HCT116 (cell line): ENCODE measurements at regions not wholly inside any gene's neighbourhood (a gene's known extent, or its start where the extent isn't known, plus 50 kb on each side); places are given as distances from the start of the nearest gene placed in this dataset.

Source experiments
- ATAC-seq: fragments of 200-7000 bp; cut with Tn5 transposase; 2 replicates; pipeline ENCODE4 v1.9.1; 2020; ENCODE audit warnings: mild to moderate bottlenecking, moderate library complexity
- BruUV-seq: library from RNA; stranded (reverse); fragments of 400-500 nt; replicated peaks from 2 replicates; lab custom pipeline; 2021; lab: Mats Ljungman, UMichigan
- CTCF ChIA-PET: fragments of 300-600 bp; sonication (Branson Sonifier 250); formaldehyde crosslinking; loops from one replicate; lab custom pipeline; 2021; ENCODE audit warnings: antibody characterized with exemption; lab: Charles Lee
- POLR2A ChIA-PET: fragments of 300-600, 350-600 bp; sonication (Branson Sonifier 250); formaldehyde crosslinking; loops from one replicate; lab custom pipeline; 2021; ENCODE audit warnings: antibody characterized with exemption; lab: Charles Lee
- RAD21 ChIA-PET, 2 experiments: fragments of 300-600 bp; sonication (Branson Sonifier 250); formaldehyde crosslinking; loops; one replicate each; lab custom pipeline; 2023; ENCODE audit warnings: low total read pairs in 2 of 2; ENCODE audit not compliant: uncharacterized antibody in 2 of 2, unreplicated experiment in 2 of 2, low non-redundant PET in 1 of 2; lab: Charles Lee
- DNase-seq: peaks from one replicate; pipeline ENCODE4 v3.0.0-alpha.2; 2010; ENCODE audit warnings: low read depth, low spot score
- H2AFZ ChIP-seq: fragments of 200-600 bp; shearing (Covaris generic), sonication (generic); 2 replicates; pipeline ENCODE4 v1.6.1; 2017; ENCODE audit warnings: low read depth, mixed run types, mixed read lengths, antibody characterized with exemption, low read length; ENCODE audit not compliant: poor library complexity, severe bottlenecking
- H3K27ac ChIP-seq: 2 replicates; pipeline ENCODE4 v1.5.1; 2012; ENCODE audit warnings: low read depth, low read length
- H3K27me3 ChIP-seq: fragments of 200-600 bp; sonication (generic); 2 replicates; pipeline ENCODE4 v1.6.1; 2016; ENCODE audit warnings: mixed run types, low read length, mixed read lengths; ENCODE audit not compliant: insufficient read depth
- H3K36me3 ChIP-seq, 2 experiments: fragments of 200-500 bp in 1 of 2; fragments of 200-600 bp in 1 of 2; sonication (Bioruptor generic) in 1 of 2; sonication (generic) in 1 of 2; 2 replicates each; pipeline versions ENCODE4 v1.5.1 to v1.6.1; 2014 to 2016; ENCODE audit warnings: low read length in 2 of 2, inconsistent platforms in 1 of 2, mixed read lengths in 1 of 2, mixed run types in 1 of 2; ENCODE audit not compliant: insufficient read depth in 2 of 2, control insufficient read depth in 1 of 2
- H3K4me1 ChIP-seq, 2 experiments: fragments of 200-600 bp in 1 of 2; sonication (generic) in 1 of 2; 2 replicates each; pipeline versions ENCODE4 v1.5.1 to v1.6.1; 2012 to 2017; ENCODE audit warnings: low read length in 2 of 2, inconsistent platforms in 1 of 2, mild to moderate bottlenecking in 1 of 2, mixed read lengths in 1 of 2, mixed run types in 1 of 2, moderate library complexity in 1 of 2; ENCODE audit not compliant: insufficient read depth in 2 of 2, control insufficient read depth in 1 of 2
- H3K4me2 ChIP-seq: fragments of 200-600 bp; sonication (generic); 2 replicates; pipeline ENCODE4 v1.6.1; 2017; ENCODE audit warnings: mixed run types, low read length, mixed read lengths
- H3K4me3 ChIP-seq, 2 experiments: fragments of 200-600 bp in 1 of 2; sonication (generic) in 1 of 2; replicated peaks in 1 of 2; 2 replicates each; pipeline ENCODE4 v1.5.1; 2011 to 2016; ENCODE audit warnings: low read length in 2 of 2, control low read depth in 1 of 2, low read depth in 1 of 2, mild to moderate bottlenecking in 1 of 2, mixed read lengths in 1 of 2, mixed run types in 1 of 2
- H3K79me2 ChIP-seq: fragments of 200-600 bp; sonication (generic); 2 replicates; pipeline ENCODE4 v1.6.1; 2017; ENCODE audit warnings: mild to moderate bottlenecking, mixed run types, low read length, moderate library complexity, mixed read lengths; ENCODE audit not compliant: insufficient read depth
- H3K9ac ChIP-seq: fragments of 200-600 bp; sonication (generic); 2 replicates; pipeline ENCODE4 v1.6.1; 2016; ENCODE audit warnings: low read length, mixed read lengths
- H3K9me2 ChIP-seq: fragments of 200-600 bp; sonication (generic), shearing (Covaris generic); 2 replicates; pipeline ENCODE4 v1.6.1; 2017; ENCODE audit warnings: mixed run types, mild to moderate bottlenecking, moderate library complexity; ENCODE audit not compliant: insufficient read depth
- H3K9me3 ChIP-seq, 2 experiments: fragments of 200-500 bp in 1 of 2; fragments of 200-600 bp in 1 of 2; sonication (Bioruptor generic) in 1 of 2; sonication (generic) in 1 of 2; 2 replicates each; pipeline ENCODE4 v1.6.1; 2014 to 2017; ENCODE audit warnings: low read length in 2 of 2, mixed read lengths in 2 of 2, inconsistent platforms in 1 of 2, low read depth in 1 of 2, mild to moderate bottlenecking in 1 of 2, mixed run types in 1 of 2, moderate library complexity in 1 of 2; ENCODE audit not compliant: control insufficient read depth in 1 of 2, insufficient read depth in 1 of 2
- H4K20me1 ChIP-seq: fragments of 200-600 bp; sonication (generic), shearing (Covaris generic); 2 replicates; pipeline ENCODE4 v1.6.1; 2017; ENCODE audit warnings: mixed run types, mild to moderate bottlenecking, moderate library complexity; ENCODE audit not compliant: insufficient read depth
- CBX3 ChIP-seq: IDR thresholded peaks from 2 replicates; pipeline ENCODE4 v1.6.1; 2012; ENCODE audit warnings: low read depth
- CEBPB ChIP-seq: IDR thresholded peaks from 2 replicates; pipeline ENCODE4 v1.6.1; 2012; ENCODE audit warnings: low read depth
- EGR1 ChIP-seq: IDR thresholded peaks from 2 replicates; pipeline ENCODE4 v1.6.1; 2012; ENCODE audit warnings: low read depth
- ELF1 ChIP-seq: IDR thresholded peaks from 2 replicates; pipeline ENCODE4 v1.6.1; 2012; ENCODE audit warnings: low read depth, borderline replicate concordance
- EZH2 ChIP-seq: fragments of 200-600 bp; sonication (generic); IDR thresholded peaks from 2 replicates; pipeline ENCODE4 v1.6.1; 2017; ENCODE audit warnings: antibody characterized with exemption, mixed run types
- EZH2phosphoT487 ChIP-seq: fragments of 200-600 bp; IDR thresholded peaks from 2 replicates; pipeline ENCODE4 v1.6.1; 2018; ENCODE audit warnings: antibody characterized with exemption, borderline replicate concordance
- FOSL1 ChIP-seq: IDR thresholded peaks from 2 replicates; pipeline ENCODE4 v1.6.1; 2012; ENCODE audit warnings: low read depth
- JUND ChIP-seq: IDR thresholded peaks from 2 replicates; pipeline ENCODE4 v1.6.1; 2012
- POLR2A ChIP-seq: IDR thresholded peaks from 2 replicates; pipeline ENCODE4 v1.7.0; 2011; ENCODE audit warnings: borderline replicate concordance; ENCODE audit not compliant: insufficient read depth, insufficient read length; ENCODE audit errors: extremely low read depth
- SRF ChIP-seq: IDR thresholded peaks from 2 replicates; pipeline ENCODE4 v1.6.1; 2012; ENCODE audit warnings: low read depth
- TCF7L2 ChIP-seq: IDR thresholded peaks from 2 replicates; pipeline ENCODE4 v1.7.0; 2011; ENCODE audit warnings: borderline replicate concordance, inconsistent platforms; ENCODE audit not compliant: insufficient read depth, insufficient read length; ENCODE audit errors: extremely low read depth
- YY1 ChIP-seq: IDR thresholded peaks from 2 replicates; pipeline ENCODE4 v1.6.1; 2011; ENCODE audit warnings: low read length, low read depth, moderate library complexity, mild to moderate bottlenecking; ENCODE audit not compliant: insufficient replicate concordance; ENCODE audit errors: extremely low read depth
- ZNF274 ChIP-seq: fragments of 200-500 bp; sonication (Bioruptor generic); IDR thresholded peaks from 2 replicates; pipeline ENCODE4 v1.6.1; 2014; ENCODE audit warnings: mild to moderate bottlenecking, low read depth, low read length, inconsistent platforms
- intact Hi-C: fragments of 100-400 bp; cut with micrococcal nuclease; formaldehyde crosslinking; loops from 2 replicates; pipeline ENCODE4 v1.10.0; 2022
- TF ChIP-seq, protein P1 (sequence below): IDR thresholded peaks from 2 replicates; pipeline ENCODE4 v1.6.1; 2012
- TF ChIP-seq, protein P2 (sequence below): IDR thresholded peaks from 2 replicates; pipeline ENCODE4 v1.6.1; 2012; ENCODE audit warnings: low read depth
- TF ChIP-seq, protein P3 (sequence below): IDR thresholded peaks from 2 replicates; pipeline ENCODE4 v1.6.1; 2011; ENCODE audit warnings: mild to moderate bottlenecking, low read length, moderate library complexity; ENCODE audit not compliant: insufficient replicate concordance; ENCODE audit errors: extremely low read depth
- TF ChIP-seq, protein P4 (sequence below), 3 experiments: fragments of 200-600 bp in 1 of 3; sonication (generic) in 1 of 3; IDR thresholded peaks in 2 of 3; conservative IDR thresholded peaks in 1 of 3; 2 replicates each; pipeline ENCODE4 v1.5.1; 2012 to 2017; ENCODE audit warnings: low read depth in 2 of 3, low read length in 2 of 3, antibody characterized with exemption in 1 of 3, borderline replicate concordance in 1 of 3, control low read depth in 1 of 3, mild to moderate bottlenecking in 1 of 3, mixed read lengths in 1 of 3, mixed run types in 1 of 3, moderate library complexity in 1 of 3; ENCODE audit not compliant: insufficient read depth in 1 of 3

DNA sequence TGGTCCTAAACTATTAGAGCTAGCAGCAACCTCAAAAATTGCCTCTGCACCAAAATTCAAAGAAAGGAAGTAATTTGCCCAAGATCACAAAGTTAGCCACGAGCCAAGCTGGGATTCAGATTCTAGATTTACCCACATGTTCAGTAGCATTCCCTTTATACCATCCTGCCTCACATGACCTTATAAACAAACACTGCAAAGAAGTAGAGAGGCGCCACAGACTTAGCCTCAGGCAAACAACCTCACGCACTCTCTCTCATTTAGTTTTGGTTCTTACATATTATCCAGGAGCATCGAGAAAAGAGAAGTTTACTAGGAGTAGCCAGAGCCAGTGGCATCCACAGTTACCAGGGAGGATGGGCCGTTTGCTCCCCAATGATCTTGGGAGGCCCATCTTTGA, 226.6 kb downstream of the OSR1 start:
- H3K9ac ChIP-seq, result no peak overlapping the region
- H3K79me2 ChIP-seq, result no peaks in the 10 kb centered on the region
- H2AFZ ChIP-seq, result no peak overlapping the region
- no peaks in the 10 kb centered on the region for H4K20me1 ChIP-seq
- ATAC-seq (no peak), DNase-seq (no peak)
- BruUV-seq, result no TSS peak
- POLR2A ChIA-PET, result no interaction called here
- H3K4me2 ChIP-seq, result no peak overlapping the region
- no peaks in the 10 kb centered on the region for H3K9me3 ChIP-seq
- H3K36me3 ChIP-seq, result no peaks in the 10 kb centered on the region
- H3K27ac ChIP-seq, result no peak overlapping the region
- H3K9me2 ChIP-seq, result no peaks in the 10 kb centered on the region
- CTCF ChIA-PET, result no interaction called here
- H3K4me1 ChIP-seq, result peaks cover 7 to 10% of the 10 kb centered on the region in 2 experiments; a peak in 1 of 4 replicates
- TF ChIP-seq, protein P1, sequence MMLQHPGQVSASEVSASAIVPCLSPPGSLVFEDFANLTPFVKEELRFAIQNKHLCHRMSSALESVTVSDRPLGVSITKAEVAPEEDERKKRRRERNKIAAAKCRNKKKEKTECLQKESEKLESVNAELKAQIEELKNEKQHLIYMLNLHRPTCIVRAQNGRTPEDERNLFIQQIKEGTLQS, result no peak
- TF ChIP-seq JUND (no peak), ELF1 (no peak), EGR1 (no peak), SRF (no peak), TCF7L2 (no peak), ZNF274 (no peak), YY1 (no peak), CEBPB (no peak), CBX3 (no peak), EZH2 (no peak), FOSL1 (no peak), EZH2phosphoT487 (no peak), POLR2A (no peak)
- TF ChIP-seq, protein P2, sequence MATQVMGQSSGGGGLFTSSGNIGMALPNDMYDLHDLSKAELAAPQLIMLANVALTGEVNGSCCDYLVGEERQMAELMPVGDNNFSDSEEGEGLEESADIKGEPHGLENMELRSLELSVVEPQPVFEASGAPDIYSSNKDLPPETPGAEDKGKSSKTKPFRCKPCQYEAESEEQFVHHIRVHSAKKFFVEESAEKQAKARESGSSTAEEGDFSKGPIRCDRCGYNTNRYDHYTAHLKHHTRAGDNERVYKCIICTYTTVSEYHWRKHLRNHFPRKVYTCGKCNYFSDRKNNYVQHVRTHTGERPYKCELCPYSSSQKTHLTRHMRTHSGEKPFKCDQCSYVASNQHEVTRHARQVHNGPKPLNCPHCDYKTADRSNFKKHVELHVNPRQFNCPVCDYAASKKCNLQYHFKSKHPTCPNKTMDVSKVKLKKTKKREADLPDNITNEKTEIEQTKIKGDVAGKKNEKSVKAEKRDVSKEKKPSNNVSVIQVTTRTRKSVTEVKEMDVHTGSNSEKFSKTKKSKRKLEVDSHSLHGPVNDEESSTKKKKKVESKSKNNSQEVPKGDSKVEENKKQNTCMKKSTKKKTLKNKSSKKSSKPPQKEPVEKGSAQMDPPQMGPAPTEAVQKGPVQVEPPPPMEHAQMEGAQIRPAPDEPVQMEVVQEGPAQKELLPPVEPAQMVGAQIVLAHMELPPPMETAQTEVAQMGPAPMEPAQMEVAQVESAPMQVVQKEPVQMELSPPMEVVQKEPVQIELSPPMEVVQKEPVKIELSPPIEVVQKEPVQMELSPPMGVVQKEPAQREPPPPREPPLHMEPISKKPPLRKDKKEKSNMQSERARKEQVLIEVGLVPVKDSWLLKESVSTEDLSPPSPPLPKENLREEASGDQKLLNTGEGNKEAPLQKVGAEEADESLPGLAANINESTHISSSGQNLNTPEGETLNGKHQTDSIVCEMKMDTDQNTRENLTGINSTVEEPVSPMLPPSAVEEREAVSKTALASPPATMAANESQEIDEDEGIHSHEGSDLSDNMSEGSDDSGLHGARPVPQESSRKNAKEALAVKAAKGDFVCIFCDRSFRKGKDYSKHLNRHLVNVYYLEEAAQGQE, result no peak
- TF ChIP-seq, protein P3, sequence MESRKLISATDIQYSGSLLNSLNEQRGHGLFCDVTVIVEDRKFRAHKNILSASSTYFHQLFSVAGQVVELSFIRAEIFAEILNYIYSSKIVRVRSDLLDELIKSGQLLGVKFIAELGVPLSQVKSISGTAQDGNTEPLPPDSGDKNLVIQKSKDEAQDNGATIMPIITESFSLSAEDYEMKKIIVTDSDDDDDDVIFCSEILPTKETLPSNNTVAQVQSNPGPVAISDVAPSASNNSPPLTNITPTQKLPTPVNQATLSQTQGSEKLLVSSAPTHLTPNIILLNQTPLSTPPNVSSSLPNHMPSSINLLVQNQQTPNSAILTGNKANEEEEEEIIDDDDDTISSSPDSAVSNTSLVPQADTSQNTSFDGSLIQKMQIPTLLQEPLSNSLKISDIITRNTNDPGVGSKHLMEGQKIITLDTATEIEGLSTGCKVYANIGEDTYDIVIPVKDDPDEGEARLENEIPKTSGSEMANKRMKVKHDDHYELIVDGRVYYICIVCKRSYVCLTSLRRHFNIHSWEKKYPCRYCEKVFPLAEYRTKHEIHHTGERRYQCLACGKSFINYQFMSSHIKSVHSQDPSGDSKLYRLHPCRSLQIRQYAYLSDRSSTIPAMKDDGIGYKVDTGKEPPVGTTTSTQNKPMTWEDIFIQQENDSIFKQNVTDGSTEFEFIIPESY, result no peak
- TF ChIP-seq, protein P4, sequence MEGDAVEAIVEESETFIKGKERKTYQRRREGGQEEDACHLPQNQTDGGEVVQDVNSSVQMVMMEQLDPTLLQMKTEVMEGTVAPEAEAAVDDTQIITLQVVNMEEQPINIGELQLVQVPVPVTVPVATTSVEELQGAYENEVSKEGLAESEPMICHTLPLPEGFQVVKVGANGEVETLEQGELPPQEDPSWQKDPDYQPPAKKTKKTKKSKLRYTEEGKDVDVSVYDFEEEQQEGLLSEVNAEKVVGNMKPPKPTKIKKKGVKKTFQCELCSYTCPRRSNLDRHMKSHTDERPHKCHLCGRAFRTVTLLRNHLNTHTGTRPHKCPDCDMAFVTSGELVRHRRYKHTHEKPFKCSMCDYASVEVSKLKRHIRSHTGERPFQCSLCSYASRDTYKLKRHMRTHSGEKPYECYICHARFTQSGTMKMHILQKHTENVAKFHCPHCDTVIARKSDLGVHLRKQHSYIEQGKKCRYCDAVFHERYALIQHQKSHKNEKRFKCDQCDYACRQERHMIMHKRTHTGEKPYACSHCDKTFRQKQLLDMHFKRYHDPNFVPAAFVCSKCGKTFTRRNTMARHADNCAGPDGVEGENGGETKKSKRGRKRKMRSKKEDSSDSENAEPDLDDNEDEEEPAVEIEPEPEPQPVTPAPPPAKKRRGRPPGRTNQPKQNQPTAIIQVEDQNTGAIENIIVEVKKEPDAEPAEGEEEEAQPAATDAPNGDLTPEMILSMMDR (IDR thresholded peaks at IDR 0.05 in 2 of 3, conservative IDR thresholded peaks at IDR 0.05 in 1 of 3; ENCODE audit: borderline replicate concordance in 1 of 3, insufficient read depth in 1 of 3, low read depth in 2 of 3, low read length in 2 of 3), result no peak
- no peak overlapping the region for H3K4me3 ChIP-seq
- intact Hi-C loops, result no loop called here
- H3K27me3 ChIP-seq, result no peaks in the 10 kb centered on the region; the same call in 1 of the 2 replicates
- RAD21 ChIA-PET, result no interaction called here
